SIG-M5 (cell line): ENCODE measurements at regions not wholly inside any gene's neighbourhood (a gene's known extent, or its start where the extent isn't known, plus 50 kb on each side); places are given as distances from the start of the nearest gene placed in this dataset.

Experiments
- DNase-seq: peaks from one replicate; lab custom pipeline; 2025; lab: John Stamatoyannopoulos, UW

DNA sequence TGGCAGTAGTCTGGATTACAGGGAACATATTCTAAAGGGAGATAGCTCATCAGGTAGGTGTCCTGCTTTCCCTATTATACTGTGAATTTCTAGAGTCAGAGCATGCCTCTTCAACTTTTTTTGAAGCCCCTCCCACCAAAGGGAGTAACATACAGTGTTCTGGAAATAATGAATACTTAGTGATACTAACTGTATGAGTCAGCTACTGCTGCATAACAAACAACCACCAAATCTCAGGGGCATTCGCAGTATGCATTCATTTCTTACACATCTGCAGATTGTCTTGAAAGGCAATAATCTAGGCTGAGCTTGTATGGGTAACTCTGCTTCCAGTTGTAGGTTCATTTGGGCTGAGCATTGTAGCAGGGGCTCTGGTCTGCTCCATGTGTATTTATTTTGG lies 409.7 kb upstream of the SPRED2 start:
- DNase-seq = no peak

DNA sequence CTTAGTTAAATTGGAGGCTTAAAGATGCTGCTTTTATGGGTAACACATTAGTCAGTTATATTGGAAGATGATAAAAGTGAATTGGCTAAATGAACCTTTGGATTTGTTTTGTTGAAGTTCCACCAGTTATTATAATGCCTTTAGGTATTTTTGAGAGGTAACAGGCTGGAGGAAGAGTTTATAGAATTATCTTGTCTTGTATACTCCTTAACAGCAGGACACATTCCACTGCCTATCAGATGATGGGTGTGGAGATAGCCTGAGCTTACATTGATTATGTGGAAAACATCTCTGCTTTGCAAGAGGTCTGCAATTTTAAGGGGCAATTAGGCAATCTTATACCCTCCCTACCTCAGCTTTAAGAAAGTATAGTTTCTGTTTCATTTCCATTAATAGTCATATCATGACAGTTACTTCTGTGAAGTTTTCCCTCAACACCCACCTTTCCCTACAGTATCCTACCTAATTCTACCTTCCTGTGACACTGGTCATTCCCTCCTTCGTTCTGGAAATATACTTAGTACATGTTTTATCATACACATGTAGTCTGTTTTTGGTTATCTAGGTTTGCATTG lies 403.7 kb upstream of the SPRED2 start:
- no peak for DNase-seq

DNA sequence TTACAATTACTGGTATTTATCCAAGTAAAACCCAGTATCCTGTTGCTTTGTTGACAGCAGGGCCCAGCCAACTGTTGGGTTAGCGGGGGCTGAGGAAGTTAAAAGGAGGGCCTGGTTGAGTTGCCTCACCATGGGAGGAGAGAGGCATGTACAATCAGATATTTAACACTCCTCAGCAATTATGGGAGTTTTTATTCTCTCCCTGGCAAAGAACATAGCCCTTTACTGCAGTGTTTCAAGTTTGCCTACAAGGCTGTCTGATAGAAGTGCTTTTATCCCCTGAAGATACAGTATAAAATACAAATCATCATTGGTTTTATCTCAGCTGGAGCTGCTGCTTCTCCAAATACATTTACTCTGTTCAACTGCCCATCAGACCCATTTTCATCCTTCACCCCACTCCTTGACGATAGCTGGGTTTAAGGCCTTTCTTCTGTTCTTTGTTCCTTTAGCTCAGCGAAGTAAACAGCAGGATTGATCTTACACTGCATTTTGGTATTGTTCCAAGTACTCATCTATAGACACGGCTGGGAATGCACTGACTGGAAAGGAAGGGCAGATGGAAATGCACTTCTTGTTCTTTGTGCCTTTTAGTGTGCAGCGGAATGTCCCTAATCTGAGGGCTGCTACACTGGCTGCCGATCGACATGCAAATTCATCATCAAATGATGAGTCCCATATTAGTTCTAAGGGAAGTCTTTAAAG lies 402.5 kb upstream of the SPRED2 start:
- no peak for DNase-seq

DNA sequence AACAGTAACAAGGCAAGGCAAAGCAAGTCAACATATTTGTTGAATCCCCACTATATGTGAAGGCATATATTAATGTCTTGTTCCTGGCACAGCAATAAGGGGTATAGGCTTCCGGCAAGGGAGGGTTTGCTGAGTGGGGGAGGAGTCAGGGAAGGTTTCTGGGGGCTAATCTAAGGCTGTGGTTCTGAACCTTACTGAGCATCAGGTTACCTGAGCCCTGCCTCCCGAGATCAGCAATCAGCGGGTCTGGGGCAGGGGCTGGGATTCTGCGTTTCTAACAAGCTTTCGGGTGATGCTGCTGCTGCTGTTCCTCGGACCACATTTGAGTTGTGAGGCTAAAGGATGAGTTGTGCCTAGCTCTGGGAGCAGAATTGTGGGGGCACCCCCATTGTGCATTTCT lies 401.7 kb upstream of the SPRED2 start:
- DNase-seq = no peak

GRCh38 chr2:65831509-65831908 lies 399.1 kb upstream of the SPRED2 start:
- DNase-seq = no peak

DNA sequence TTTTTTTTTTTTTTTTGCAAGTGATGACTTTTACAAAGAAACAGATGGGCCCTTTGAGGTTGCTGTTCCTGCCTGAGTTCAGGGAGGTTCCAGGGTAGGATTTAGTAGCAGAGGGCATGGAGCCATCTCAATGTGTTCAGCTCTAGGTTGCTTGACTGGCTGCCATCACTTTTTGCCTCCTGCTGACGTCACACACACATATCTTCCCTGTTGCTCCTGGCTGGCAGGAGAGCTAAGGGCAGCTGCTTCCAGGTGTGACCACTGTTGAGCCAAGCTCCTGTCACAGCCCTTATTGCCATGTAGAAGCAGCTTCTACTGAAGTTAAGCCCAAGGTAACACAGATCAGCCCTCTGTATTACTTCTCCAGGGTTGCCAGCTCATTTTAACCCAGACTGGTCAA lies 394.2 kb upstream of the SPRED2 start:
- DNase-seq = no peak

- DNase-seq = no peak
Measured at GRCh38 chr2:65823511-65823910, 391.1 kb upstream of the SPRED2 start.

GRCh38 chr2:65820454-65820853 lies 388.1 kb upstream of the SPRED2 start:
- no peak for DNase-seq

GRCh38 chr2:65819963-65820362 lies 387.6 kb upstream of the SPRED2 start:
- no peak for DNase-seq

- no peak for DNase-seq
Measured at GRCh38 chr2:65818873-65819451, 386.6 kb upstream of the SPRED2 start.

GRCh38 chr2:65813631-65814173 lies 381.3 kb upstream of the SPRED2 start:
- DNase-seq = no peak

DNA sequence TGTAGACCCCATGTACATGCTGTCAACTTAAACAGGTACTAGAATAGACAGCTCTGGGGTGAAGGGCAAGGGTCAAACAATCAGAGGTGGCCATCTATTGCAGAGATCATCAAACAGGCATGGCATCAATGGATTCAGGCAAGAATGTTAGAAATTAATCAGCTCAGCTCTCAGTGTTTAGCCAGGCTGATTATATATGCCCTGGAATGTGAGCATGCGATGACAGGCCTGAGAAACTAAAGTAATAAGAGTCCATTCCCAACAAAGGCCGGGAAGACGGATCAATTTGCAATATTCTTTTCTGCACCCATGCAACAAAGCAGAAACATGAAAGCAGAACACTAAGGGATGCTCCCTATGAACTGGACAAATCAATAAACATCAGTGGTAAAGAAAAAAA lies 380.5 kb upstream of the SPRED2 start:
- no peak for DNase-seq

- no peak for DNase-seq
Measured at GRCh38 chr2:65807942-65808341, 375.5 kb upstream of the SPRED2 start.

DNA sequence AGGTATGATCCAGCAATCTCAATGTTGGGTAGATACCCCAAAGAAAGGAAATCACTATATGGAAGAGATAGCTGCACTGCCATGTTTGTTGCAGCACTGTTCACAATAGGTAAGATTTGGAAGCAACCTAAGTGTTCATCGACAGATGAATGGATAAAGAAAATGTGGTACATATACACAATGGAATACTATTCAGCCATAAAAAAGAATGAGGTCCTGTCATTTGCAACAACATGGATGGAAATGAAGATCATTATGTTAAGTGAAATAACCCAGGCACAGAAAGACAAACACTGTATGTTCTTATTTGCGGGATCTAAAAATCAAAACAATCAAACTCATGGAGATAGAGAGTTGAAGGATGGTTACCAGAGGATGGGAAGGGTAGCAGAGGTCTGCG lies 372.4 kb upstream of the SPRED2 start:
- no peak for DNase-seq

GRCh38 chr2:65802298-65802942 lies 370.0 kb upstream of the SPRED2 start:
- no peak for DNase-seq

GRCh38 chr2:65800998-65801397 lies 368.6 kb upstream of the SPRED2 start:
- no peak for DNase-seq

GRCh38 chr2:65799141-65799854 lies 366.9 kb upstream of the SPRED2 start:
- no peak for DNase-seq

GRCh38 chr2:65798641-65799040 lies 366.2 kb upstream of the SPRED2 start:
- DNase-seq = no peak

DNA sequence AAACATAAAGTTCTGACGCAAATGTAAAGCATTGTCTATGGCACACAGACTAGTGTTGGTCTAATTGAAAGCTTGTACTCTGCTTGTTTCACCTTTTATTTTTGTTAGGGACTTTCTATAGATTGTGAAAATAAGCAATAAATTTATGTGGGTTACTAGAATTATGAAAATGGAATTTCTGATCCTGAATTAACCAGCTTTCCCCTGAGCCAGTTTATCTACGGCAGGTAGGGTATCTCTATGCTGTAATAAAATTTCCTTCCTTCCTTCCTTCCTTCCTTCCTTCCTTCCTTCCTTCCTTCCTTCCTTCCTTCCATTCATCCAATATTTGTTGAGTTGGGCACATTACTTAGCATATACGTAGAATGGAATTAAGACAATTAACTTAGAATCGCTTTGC lies 362.6 kb upstream of the SPRED2 start:
- no peak for DNase-seq

DNA sequence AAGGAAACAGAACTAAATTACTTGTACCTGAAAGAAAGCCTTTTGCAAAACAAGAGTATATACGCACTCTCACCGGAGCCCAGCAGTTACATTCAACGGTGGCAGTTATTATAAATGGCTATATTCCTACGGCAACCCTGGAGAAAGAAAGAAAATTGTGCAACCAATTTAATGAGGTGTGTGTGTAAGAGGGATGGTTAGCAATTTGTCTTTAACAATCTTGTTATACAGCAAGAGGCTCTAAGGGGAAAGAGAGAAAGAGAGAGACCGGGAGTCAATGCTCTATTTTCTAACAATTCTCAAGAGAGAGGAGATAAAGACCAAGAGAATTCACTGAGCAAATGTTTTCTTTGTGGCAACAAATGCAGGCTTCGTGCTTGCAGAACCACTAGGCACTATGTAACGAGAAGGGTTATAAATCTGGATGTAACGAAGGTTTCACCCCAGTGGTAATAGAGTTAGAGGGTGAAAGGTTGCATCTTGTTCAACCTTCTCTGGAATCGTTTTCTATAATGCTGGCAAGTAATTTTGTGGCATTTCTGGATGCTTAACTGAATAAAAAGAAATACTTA lies 359.1 kb upstream of the SPRED2 start:
- no peak for DNase-seq

- no peak for DNase-seq
Measured at GRCh38 chr2:65790676-65790935, 358.2 kb upstream of the SPRED2 start.
